SK-N-MC (cell line): ENCODE measurements at regions not wholly inside any gene's neighbourhood (a gene's known extent, or its start where the extent isn't known, plus 50 kb on each side); places are given as distances from the start of the nearest gene placed in this dataset.

Experiments
- EZH2 ChIP-seq: fragments of 200-600 bp; sonication (generic); IDR thresholded peaks from one replicate; pipeline ENCODE4 v1.6.1; 2017; ENCODE audit warnings: antibody characterized with exemption
- FOXP2 ChIP-seq: optimal IDR thresholded peaks from 2 replicates; pipeline ENCODE3; 2011; ENCODE audit warnings: mild to moderate bottlenecking, moderate library complexity; ENCODE audit not compliant: insufficient read depth; ENCODE audit errors: extremely low read length, control extremely low read depth
- POLR2AphosphoS5 ChIP-seq: IDR thresholded peaks from 2 replicates; pipeline ENCODE4 v1.6.1; 2012; ENCODE audit warnings: mild to moderate bottlenecking, low read depth, low read length, borderline replicate concordance

- no peak for TF ChIP-seq POLR2AphosphoS5
- TF ChIP-seq EZH2: no peak
- TF ChIP-seq FOXP2: no peak
Measured at GRCh38 chr6:9272671-9273070, 837.3 kb upstream of the SLC35B3 start.
